ENCODE measurements at regions not wholly inside any gene's neighbourhood (a gene's known extent, or its start where the extent isn't known, plus 50 kb on each side); places are given as distances from the start of the nearest gene placed in this dataset.

DNA sequence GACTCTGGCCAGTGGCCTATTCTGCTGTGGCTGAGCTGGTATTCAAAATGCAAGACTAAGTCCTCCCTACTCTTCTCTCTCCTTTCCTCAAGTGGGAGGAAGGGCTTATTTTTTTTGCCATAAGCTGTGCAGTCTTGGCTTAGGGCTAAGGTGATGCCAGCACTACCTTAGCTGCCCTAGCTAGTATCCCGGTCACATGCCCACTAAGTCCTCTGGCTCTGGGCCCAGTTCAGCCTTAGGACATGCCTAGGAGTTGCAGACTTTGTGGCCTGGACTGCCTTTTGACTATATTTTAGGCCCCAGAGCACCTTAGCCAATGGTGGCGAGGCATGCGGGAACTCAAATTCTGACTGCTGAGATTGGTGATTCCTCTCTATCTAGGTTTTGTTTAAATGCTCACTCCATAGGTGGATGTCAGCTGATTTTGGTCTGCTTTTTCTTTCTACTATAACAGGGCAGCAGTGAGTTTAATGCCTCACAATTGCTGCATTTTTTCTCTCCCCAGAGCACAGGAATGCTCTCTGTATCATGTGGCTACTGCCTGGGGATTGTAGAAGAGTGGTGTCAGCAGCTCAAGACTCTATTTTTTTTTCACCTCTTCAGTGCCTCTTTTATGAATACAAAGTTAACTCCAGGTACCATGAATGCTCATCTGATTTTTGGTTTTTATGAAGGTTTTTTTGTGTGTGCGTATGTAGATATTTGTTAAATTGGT is 472.9 kb upstream of the GRID2 start:
- no peak overlapping the region for H3K27ac ChIP-seq
- H3K9me3 ChIP-seq: peaks cover 0 to 13% (median 0%) of the 10 kb centered on the region in 3 donors
- DNase-seq: no peak
- H3K4me3 ChIP-seq: no peak overlapping the region
- no peaks in the 10 kb centered on the region for H3K27me3 ChIP-seq
- H3K4me1 ChIP-seq: no peaks in the 10 kb centered on the region
- H3K36me3 ChIP-seq (replicated peaks in 1 of 2; ENCODE audit: insufficient read depth in 1 of 2, low read depth in 2 of 2): no peaks in the 10 kb centered on the region
- 84 to 95% methylated on average over 4 of the region's 4 CpGs for WGBS, 2 donors
- intact Hi-C loops (cut with DNase I): no loop called here
- TF ChIP-seq POLR2A (IDR thresholded peaks at IDR 0.05): no peak
- TF ChIP-seq, protein P1, sequence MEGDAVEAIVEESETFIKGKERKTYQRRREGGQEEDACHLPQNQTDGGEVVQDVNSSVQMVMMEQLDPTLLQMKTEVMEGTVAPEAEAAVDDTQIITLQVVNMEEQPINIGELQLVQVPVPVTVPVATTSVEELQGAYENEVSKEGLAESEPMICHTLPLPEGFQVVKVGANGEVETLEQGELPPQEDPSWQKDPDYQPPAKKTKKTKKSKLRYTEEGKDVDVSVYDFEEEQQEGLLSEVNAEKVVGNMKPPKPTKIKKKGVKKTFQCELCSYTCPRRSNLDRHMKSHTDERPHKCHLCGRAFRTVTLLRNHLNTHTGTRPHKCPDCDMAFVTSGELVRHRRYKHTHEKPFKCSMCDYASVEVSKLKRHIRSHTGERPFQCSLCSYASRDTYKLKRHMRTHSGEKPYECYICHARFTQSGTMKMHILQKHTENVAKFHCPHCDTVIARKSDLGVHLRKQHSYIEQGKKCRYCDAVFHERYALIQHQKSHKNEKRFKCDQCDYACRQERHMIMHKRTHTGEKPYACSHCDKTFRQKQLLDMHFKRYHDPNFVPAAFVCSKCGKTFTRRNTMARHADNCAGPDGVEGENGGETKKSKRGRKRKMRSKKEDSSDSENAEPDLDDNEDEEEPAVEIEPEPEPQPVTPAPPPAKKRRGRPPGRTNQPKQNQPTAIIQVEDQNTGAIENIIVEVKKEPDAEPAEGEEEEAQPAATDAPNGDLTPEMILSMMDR (IDR thresholded peaks at IDR 0.05): no peak
- no peak for ATAC-seq

DNA sequence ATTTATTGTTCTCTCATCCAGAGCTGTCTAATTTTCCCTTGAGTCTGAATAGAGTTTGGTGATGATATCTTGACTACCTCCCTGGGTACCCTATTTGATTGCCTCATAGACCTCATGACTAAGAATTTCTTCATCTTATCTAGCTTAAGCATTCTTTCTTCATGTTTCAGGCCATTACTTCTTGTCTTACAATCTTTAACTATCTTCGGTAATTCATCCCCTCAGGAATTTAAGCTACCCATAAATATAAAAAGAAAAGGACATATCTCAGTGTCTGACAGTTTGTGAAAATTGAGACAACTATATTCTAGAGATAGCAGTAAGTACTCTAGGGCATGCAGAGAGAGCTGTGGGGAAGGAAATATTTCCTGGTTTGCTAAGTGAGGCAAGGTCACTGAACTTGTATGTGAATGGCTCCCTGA is 466.1 kb upstream of the GRID2 start:
- TF ChIP-seq POLR2A (IDR thresholded peaks at IDR 0.05): no peak
- TF ChIP-seq, protein P1 (IDR thresholded peaks at IDR 0.05): no peak
- Histone ChIP-seq H3K4me3 (no peak overlapping the region), H3K27ac (no peak overlapping the region), H3K9me3 (peaks cover 0 to 7% (median 0%) of the 10 kb centered on the region in 3 donors), H3K4me1 (no peaks in the 10 kb centered on the region), H3K27me3 (no peaks in the 10 kb centered on the region), H3K36me3 (replicated peaks in 1 of 2; ENCODE audit: insufficient read depth in 1 of 2, low read depth in 2 of 2) (no peaks in the 10 kb centered on the region)
- ATAC-seq (no peak), DNase-seq (no peak)
- 52 to 69% methylated on average over 1 of the region's 1 CpG for WGBS, 2 donors
- intact Hi-C loops (cut with DNase I): no loop called here

DNA sequence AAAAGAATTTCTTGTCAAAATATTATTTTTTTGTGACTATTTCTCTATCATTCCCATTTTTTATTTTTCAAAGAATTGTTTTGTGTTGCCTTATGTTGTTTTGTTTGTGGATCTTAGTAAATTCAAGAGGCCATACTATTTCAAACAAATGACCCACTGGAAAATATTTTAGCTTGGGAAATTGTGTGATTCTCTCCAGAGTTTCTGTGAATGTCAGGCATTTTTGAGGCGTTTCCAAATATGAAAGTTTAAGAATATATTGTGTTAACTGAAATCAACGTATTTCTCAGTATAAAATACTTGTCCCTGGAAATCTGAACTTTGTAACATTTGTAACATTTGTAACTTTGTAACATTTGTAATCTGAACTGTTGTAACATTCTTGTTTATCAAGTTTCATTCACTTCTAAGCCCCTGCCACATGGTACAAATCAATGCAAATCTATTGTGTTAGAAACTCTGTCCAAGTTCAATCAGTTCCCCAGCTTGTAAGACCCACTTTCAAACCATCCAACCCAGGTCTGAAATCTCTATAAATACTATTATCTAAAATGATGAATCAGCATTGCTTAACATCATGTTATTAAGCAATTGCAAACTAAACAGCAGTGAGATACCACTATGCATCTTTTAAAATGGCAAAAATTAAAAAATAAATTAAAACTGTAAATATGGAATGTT is 465.4 kb upstream of the GRID2 start:
- peaks cover 0 to 7% (median 0%) of the 10 kb centered on the region in 3 donors for H3K9me3 ChIP-seq
- WGBS, 2 donors: 58 to 60% methylated on average over 2 of the region's 2 CpGs
- no peaks in the 10 kb centered on the region for H3K36me3 ChIP-seq (replicated peaks in 1 of 2; ENCODE audit: insufficient read depth in 1 of 2, low read depth in 2 of 2)
- H3K27me3 ChIP-seq: no peaks in the 10 kb centered on the region
- no peaks in the 10 kb centered on the region for H3K4me1 ChIP-seq
- TF ChIP-seq, protein P1 (IDR thresholded peaks at IDR 0.05): no peak
- TF ChIP-seq POLR2A (IDR thresholded peaks at IDR 0.05): no peak
- H3K27ac ChIP-seq: no peak overlapping the region
- DNase-seq: no peak
- ATAC-seq: no peak
- no peak overlapping the region for H3K4me3 ChIP-seq
- intact Hi-C loops (cut with DNase I): no loop called here

DNA sequence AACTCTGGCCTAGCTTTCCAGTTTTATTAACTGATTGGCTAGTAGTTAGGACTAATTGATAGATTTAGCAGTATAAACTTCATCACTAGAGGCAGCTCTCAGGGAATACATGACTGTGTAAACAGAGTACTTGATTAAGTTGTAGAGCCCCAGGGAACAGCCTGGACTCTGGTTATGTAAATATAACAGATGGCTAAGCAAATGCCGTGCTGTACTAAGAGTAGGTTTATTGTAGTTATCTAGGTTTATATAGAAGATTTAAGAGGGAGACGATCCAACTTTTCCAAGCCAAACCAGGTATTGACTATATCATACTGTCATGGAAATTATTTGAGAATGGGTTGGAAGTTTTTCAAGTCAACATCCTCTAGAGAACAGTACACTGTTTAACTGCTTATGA is 463.4 kb upstream of the GRID2 start:
- no peaks in the 10 kb centered on the region for H3K27me3 ChIP-seq
- intact Hi-C loops (cut with DNase I): no loop called here
- H3K27ac ChIP-seq: no peak overlapping the region
- TF ChIP-seq, protein P1 (IDR thresholded peaks at IDR 0.05): no peak
- TF ChIP-seq POLR2A (IDR thresholded peaks at IDR 0.05): no peak
- no peaks in the 10 kb centered on the region for H3K36me3 ChIP-seq (replicated peaks in 1 of 2; ENCODE audit: insufficient read depth in 1 of 2, low read depth in 2 of 2)
- no peak overlapping the region for H3K4me3 ChIP-seq
- no peaks in the 10 kb centered on the region for H3K9me3 ChIP-seq
- no peak for DNase-seq
- no peak for ATAC-seq
- no peaks in the 10 kb centered on the region for H3K4me1 ChIP-seq
- WGBS, 2 donors: 11 to 19% methylated on average over 2 of the region's 2 CpGs

All from body of pancreas (tissue), 4 donors.